ENCODE measurements at regions not wholly inside any gene's neighbourhood (a gene's known extent, or its start where the extent isn't known, plus 50 kb on each side); places are given as distances from the start of the nearest gene placed in this dataset.
"Not testable (repeated sequence)": the region's sequence is repeated elsewhere in the genome, so short reads cannot be mapped to it uniquely, and the experiment has no call there.

DNA sequence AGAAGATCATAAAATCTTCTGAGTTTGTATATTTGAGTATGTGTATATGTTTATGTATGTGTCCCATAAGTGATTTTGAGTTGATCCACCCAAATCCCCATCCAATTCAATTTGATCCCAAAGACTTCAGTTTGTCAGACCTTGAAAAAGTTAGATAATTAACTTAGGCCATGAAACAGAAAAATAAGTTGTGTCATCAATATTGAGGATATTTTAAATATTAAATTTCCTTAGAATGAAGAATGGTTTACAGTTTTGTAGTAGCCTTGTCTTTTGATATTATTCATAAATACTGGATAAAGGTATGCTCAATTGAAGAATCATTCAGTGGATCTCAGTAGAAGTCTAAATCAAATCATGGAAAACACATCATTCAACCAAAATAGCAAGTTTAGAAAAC, 864.4 kb upstream of the INTU start:
- TF ChIP-seq HOMEZ (CRISPR knock-in tag; IDR thresholded peaks at IDR 0.05; ENCODE audit: low read depth) (no peak), ZNF430 (CRISPR knock-in tag; IDR thresholded peaks at IDR 0.05) (no peak), TAF1 (CRISPR knock-in tag; IDR thresholded peaks at IDR 0.05) (no peak), ZNF382 (CRISPR knock-in tag; IDR thresholded peaks at IDR 0.05; ENCODE audit: borderline replicate concordance) (no peak), HMGXB4 (CRISPR knock-in tag; IDR thresholded peaks at IDR 0.05; ENCODE audit: borderline replicate concordance in 1 of 2, low read depth in 1 of 2) (no peak), U2AF2 (IDR thresholded peaks at IDR 0.05; ENCODE audit: low read depth, low read length) (no peak), FOXA1 (IDR thresholded peaks at IDR 0.05) (no peak), FOXA1 (CRISPR knock-in tag; IDR thresholded peaks at IDR 0.05) (no peak), ZNF883 (CRISPR knock-in tag; IDR thresholded peaks at IDR 0.05; ENCODE audit: not compliant biosample characterization) (no peak), ZFY (CRISPR knock-in tag; IDR thresholded peaks at IDR 0.05) (no peak)
- TF ChIP-seq, protein P1, sequence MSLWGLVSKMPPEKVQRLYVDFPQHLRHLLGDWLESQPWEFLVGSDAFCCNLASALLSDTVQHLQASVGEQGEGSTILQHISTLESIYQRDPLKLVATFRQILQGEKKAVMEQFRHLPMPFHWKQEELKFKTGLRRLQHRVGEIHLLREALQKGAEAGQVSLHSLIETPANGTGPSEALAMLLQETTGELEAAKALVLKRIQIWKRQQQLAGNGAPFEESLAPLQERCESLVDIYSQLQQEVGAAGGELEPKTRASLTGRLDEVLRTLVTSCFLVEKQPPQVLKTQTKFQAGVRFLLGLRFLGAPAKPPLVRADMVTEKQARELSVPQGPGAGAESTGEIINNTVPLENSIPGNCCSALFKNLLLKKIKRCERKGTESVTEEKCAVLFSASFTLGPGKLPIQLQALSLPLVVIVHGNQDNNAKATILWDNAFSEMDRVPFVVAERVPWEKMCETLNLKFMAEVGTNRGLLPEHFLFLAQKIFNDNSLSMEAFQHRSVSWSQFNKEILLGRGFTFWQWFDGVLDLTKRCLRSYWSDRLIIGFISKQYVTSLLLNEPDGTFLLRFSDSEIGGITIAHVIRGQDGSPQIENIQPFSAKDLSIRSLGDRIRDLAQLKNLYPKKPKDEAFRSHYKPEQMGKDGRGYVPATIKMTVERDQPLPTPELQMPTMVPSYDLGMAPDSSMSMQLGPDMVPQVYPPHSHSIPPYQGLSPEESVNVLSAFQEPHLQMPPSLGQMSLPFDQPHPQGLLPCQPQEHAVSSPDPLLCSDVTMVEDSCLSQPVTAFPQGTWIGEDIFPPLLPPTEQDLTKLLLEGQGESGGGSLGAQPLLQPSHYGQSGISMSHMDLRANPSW (CRISPR knock-in tag; IDR thresholded peaks at IDR 0.05; ENCODE audit: borderline replicate concordance) = no peak
- Histone ChIP-seq H3K4me3 (replicated peaks in 1 of 3; ENCODE audit: insufficient read depth in 1 of 3, low read depth in 2 of 3, low read length in 3 of 3) (no peak overlapping the region), H3K27me3 (ENCODE audit: control insufficient read depth in 1 of 2, insufficient read depth in 2 of 2, low read length in 2 of 2) (no peaks in the 10 kb centered on the region), H3K36me3 (replicated peaks in 1 of 2; ENCODE audit: control insufficient read depth in 1 of 2, insufficient read depth in 2 of 2, low read length in 2 of 2) (no peaks in the 10 kb centered on the region), H4K20me1 (ENCODE audit: insufficient read depth, low read length) (no peaks in the 10 kb centered on the region), H3K27ac (ENCODE audit: extremely low read length, insufficient read depth, low read length) (no peak overlapping the region), H3K4me2 (ENCODE audit: low read depth, low read length) (no peak overlapping the region), H2AFZ (ENCODE audit: low read length) (no peak overlapping the region), H3K9me3 (ENCODE audit: low read length) (no peaks in the 10 kb centered on the region), H3K9ac (ENCODE audit: insufficient read depth, low read depth, low read length) (no peak overlapping the region), H3K79me2 (ENCODE audit: insufficient read depth, low read length) (no peaks in the 10 kb centered on the region), H3K4me1 (ENCODE audit: insufficient read depth, low read length) (no peaks in the 10 kb centered on the region)
- no peak for DNase-seq (ENCODE audit: low spot score)
- POLR2A ChIA-PET = no interaction called here
- intact Hi-C loops (cut with micrococcal nuclease; ENCODE audit: unreplicated experiment) = no loop called here
- in situ Hi-C loops (cut with HindIII; ENCODE audit: extremely low pct_ligation_motif_present, low pct_unique_long_range_greater_than_20kb) = no loop called here
- BruUV-seq (replicated peaks) = no TSS peak
- no peak for ATAC-seq
- CTCF ChIA-PET (ENCODE audit: low intra/inter-chr PET ratio, low total read pairs) = no interaction called here
- FAIRE-seq = no peak

DNA sequence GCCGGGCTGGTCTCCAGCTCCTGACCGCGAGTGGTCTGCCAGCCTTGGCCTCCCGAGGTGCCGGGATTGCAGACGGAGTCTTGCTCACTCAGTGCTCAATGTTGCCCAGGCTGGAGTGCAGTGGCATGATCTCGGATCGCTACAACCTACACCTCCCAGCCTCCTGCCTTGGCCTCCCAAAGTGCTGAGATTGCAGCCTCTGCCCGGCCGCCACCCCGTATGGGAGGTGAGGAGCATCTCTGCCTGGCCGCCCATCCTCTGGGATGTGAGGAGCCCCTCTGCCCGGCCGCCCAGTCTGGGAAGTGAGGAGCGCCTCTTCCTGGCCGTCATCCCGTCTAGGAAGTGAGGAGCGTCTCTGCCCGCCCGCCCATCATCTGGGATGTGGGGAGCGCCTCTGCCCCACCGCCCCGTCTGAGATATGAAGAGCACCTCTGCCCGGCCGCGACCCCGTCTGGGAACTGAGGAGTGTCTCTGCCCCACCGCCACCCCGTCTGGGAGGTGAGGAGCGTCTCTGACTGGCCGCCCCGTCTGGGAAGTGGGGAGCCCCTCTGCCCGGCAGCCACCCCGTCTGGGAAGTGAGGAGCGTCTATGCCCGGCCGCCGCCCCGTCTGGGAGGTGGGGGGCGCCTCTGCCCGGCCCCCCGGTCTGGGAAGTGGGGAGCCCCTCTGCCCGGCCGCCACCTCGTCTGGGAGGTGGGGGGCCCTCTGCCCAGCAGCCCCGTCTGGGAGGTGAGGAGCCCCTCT, 861.8 kb upstream of the INTU start:
- DNase-seq (ENCODE audit: low spot score); H3K9me3 ChIP-seq (ENCODE audit: low read length); H2AFZ ChIP-seq (ENCODE audit: low read length); CTCF ChIA-PET (ENCODE audit: low intra/inter-chr PET ratio, low total read pairs); in situ Hi-C loops (cut with HindIII; ENCODE audit: extremely low pct_ligation_motif_present, low pct_unique_long_range_greater_than_20kb); FAIRE-seq; H3K9ac ChIP-seq (ENCODE audit: insufficient read depth, low read depth, low read length); ATAC-seq; H3K36me3 ChIP-seq (replicated peaks in 1 of 2; ENCODE audit: control insufficient read depth in 1 of 2, insufficient read depth in 2 of 2, low read length in 2 of 2); H3K27ac ChIP-seq (ENCODE audit: extremely low read length, insufficient read depth, low read length); H3K27me3 ChIP-seq (ENCODE audit: control insufficient read depth in 1 of 2, insufficient read depth in 2 of 2, low read length in 2 of 2); BruUV-seq (replicated peaks); H3K4me2 ChIP-seq (ENCODE audit: low read depth, low read length); H3K4me1 ChIP-seq (ENCODE audit: insufficient read depth, low read length); H3K4me3 ChIP-seq (replicated peaks in 1 of 3; ENCODE audit: insufficient read depth in 1 of 3, low read depth in 2 of 3, low read length in 3 of 3); POLR2A ChIA-PET; intact Hi-C loops (cut with micrococcal nuclease; ENCODE audit: unreplicated experiment); H3K79me2 ChIP-seq (ENCODE audit: insufficient read depth, low read length); H4K20me1 ChIP-seq (ENCODE audit: insufficient read depth, low read length): not testable (repeated sequence)
- 76% methylated on average over 5 of the region's 46 CpGs for WGBS (ENCODE audit: low lambda C conversion rate)
